ENCODE measurements at regions not wholly inside any gene's neighbourhood (a gene's known extent, or its start where the extent isn't known, plus 50 kb on each side); places are given as distances from the start of the nearest gene placed in this dataset.
A peak's percentile ranks its signal among the peaks of the same experiment; 100 is the strongest.

DNA sequence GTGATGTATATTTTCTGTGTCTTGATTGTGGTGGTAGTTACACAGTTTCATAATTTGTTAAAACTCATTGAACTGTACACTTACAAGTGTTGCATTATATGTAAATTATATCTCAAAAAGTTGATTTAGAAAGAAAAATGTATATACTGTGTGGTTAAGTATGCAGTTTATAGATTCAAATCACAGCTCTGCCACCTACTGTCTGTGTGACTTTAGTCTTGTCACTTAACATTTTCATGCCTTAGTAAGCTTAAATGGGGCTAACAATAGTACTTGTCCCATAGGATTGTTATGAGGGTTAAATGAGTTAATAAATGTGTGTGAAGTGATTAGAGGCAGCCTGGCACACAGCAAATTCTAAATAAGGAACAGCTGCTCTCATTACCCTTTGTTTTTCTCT is 120.9 kb upstream of the P2RY1 start:
- peaks cover 3% of the 10 kb centered on the region for H3K4me1 Mint-ChIP-seq (ENCODE audit: low read depth, unreplicated experiment)
- TF ChIP-seq, protein P1, sequence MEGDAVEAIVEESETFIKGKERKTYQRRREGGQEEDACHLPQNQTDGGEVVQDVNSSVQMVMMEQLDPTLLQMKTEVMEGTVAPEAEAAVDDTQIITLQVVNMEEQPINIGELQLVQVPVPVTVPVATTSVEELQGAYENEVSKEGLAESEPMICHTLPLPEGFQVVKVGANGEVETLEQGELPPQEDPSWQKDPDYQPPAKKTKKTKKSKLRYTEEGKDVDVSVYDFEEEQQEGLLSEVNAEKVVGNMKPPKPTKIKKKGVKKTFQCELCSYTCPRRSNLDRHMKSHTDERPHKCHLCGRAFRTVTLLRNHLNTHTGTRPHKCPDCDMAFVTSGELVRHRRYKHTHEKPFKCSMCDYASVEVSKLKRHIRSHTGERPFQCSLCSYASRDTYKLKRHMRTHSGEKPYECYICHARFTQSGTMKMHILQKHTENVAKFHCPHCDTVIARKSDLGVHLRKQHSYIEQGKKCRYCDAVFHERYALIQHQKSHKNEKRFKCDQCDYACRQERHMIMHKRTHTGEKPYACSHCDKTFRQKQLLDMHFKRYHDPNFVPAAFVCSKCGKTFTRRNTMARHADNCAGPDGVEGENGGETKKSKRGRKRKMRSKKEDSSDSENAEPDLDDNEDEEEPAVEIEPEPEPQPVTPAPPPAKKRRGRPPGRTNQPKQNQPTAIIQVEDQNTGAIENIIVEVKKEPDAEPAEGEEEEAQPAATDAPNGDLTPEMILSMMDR (IDR thresholded peaks at IDR 0.05; ENCODE audit: unreplicated experiment), result no peak
- H3K27me3 Mint-ChIP-seq (ENCODE audit: unreplicated experiment), result no peaks in the 10 kb centered on the region
- intact Hi-C loops (cut with micrococcal nuclease; ENCODE audit: unreplicated experiment), result loop anchor here (2.0 to 5.0 kb wide), 2 partner anchors 142 to 205 kb away; no protein-coding TSS in a partner anchor
- BruUV-seq (replicated peaks), result no TSS peak
- CTCF ChIA-PET, result interaction anchor here (0.6 to 0.7 kb wide), 2 partner anchors 105 to 470 kb away, joined by 3 to 4 read pairs; no protein-coding TSS in a partner anchor
- H3K9me3 Mint-ChIP-seq (ENCODE audit: low read depth, unreplicated experiment), result no peaks in the 10 kb centered on the region
- H3K36me3 Mint-ChIP-seq (ENCODE audit: insufficient read depth, unreplicated experiment), result peaks cover 2% of the 10 kb centered on the region
- no peak overlapping the region for H3K4me3 Mint-ChIP-seq (ENCODE audit: low read depth, unreplicated experiment)
- no peak overlapping the region for H3K27ac Mint-ChIP-seq (ENCODE audit: unreplicated experiment)
- no peak for DNase-seq

DNA sequence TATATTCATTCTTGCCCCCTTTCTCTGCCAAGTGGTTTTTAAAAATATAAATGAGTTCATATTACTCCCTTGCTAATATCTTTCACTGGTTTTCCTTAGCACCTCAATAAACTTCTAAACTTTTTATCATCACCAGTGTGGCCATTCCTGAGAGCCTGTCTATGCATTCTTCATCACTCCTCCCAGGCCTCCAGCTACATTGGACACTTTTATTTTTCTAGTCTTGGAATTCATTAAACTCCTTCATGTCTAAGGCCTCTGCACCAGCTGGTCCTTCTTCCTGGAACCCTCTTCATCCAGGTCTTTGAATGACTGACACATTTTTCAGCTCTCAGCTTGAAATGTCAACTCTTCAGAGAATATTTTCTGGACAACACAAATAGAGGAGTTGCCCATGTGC is 120.4 kb upstream of the P2RY1 start:
- CTCF ChIA-PET, result interaction anchor here (0.6 kb wide), 1 partner anchor 105 kb away, joined by 4 read pairs; no protein-coding TSS in a partner anchor
- intact Hi-C loops (cut with micrococcal nuclease; ENCODE audit: unreplicated experiment), result loop anchor here (2.0 to 5.0 kb wide), 2 partner anchors 142 to 206 kb away; no protein-coding TSS in a partner anchor
- Mint-ChIP-seq H3K27me3 (ENCODE audit: unreplicated experiment) (no peaks in the 10 kb centered on the region), H3K27ac (ENCODE audit: unreplicated experiment) (no peak overlapping the region), H3K9me3 (ENCODE audit: low read depth, unreplicated experiment) (no peaks in the 10 kb centered on the region), H3K4me3 (ENCODE audit: low read depth, unreplicated experiment) (no peak overlapping the region), H3K4me1 (ENCODE audit: low read depth, unreplicated experiment) (peaks cover 8% of the 10 kb centered on the region), H3K36me3 (ENCODE audit: insufficient read depth, unreplicated experiment) (peaks cover 8% of the 10 kb centered on the region)
- TF ChIP-seq, protein P1 (IDR thresholded peaks at IDR 0.05; ENCODE audit: unreplicated experiment), result no peak
- no TSS peak for BruUV-seq (replicated peaks)
- no peak for DNase-seq

DNA sequence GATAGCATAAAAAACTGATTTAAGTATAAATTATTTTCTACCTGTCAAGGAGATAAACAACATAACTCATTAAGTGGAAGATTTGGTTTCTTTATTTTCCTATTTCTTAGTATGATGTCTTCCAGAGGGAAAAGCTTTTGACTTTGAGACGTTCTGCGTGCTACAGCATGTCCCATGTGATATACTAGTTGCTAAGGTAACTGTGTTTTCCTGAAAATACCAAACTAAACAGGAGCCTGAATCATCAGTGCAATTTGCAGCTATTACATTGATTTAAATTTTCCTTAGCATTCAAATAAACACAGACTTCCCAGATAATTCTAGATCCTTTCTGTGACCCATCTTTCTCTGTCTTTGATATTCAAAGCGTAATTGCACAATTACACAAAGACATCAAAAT is 117.7 kb upstream of the P2RY1 start:
- H3K27me3 Mint-ChIP-seq (ENCODE audit: unreplicated experiment), result no peaks in the 10 kb centered on the region
- no TSS peak for BruUV-seq (replicated peaks)
- CTCF ChIA-PET, result interaction anchor here (0.6 kb wide), 1 partner anchor 585 kb away, joined by 3 read pairs; no protein-coding TSS in a partner anchor

DNA sequence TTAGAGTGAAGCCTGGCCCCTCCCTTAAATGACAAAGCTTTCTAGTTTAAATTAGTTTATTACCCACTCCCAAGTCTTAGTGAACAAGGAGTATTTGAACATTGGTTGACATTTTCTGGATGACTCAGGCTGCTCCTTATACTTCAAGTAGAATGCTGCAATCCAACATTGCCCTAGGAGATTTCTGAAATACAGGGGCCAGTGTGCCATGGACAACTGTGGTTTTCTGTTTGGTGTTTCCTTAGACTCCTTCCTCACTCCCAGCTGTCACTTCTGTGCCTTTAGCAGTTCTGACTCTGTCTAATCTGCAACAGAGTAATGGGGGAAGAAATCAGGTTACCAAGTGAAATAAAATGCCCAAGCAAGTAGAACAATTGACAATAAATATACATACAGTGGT is 116.1 kb upstream of the P2RY1 start:
- Mint-ChIP-seq H3K4me3 (ENCODE audit: low read depth, unreplicated experiment) (no peak overlapping the region), H3K4me1 (ENCODE audit: low read depth, unreplicated experiment) (peaks cover 8% of the 10 kb centered on the region), H3K27ac (ENCODE audit: unreplicated experiment) (peak overlapping the region; percentile 65), H3K27me3 (ENCODE audit: unreplicated experiment) (no peaks in the 10 kb centered on the region), H3K9me3 (ENCODE audit: low read depth, unreplicated experiment) (peaks cover 5% of the 10 kb centered on the region), H3K36me3 (ENCODE audit: insufficient read depth, unreplicated experiment) (peaks cover 8% of the 10 kb centered on the region)
- TF ChIP-seq, protein P1 (IDR thresholded peaks at IDR 0.05; ENCODE audit: unreplicated experiment), result no peak
- BruUV-seq (replicated peaks), result no TSS peak
- DNase-seq, result no peak
- CTCF ChIA-PET, result interaction anchor here (0.9 to 1.3 kb wide), 3 partner anchors 9 to 123 kb away, joined by 3 to 5 read pairs (median 3); no protein-coding TSS in a partner anchor
- intact Hi-C loops (cut with micrococcal nuclease; ENCODE audit: unreplicated experiment), result loop anchor here (2.0 to 5.0 kb wide), 2 partner anchors 108 to 242 kb away; no protein-coding TSS in a partner anchor

More for the DNA sequence above, 117.7 kb upstream of the P2RY1 start:
- no peak overlapping the region for H3K27ac Mint-ChIP-seq (ENCODE audit: unreplicated experiment)
- intact Hi-C loops (cut with micrococcal nuclease; ENCODE audit: unreplicated experiment), result loop anchor here (5.0 kb wide), 1 partner anchor 110 kb away; no protein-coding TSS in a partner anchor
- no peak overlapping the region for H3K4me3 Mint-ChIP-seq (ENCODE audit: low read depth, unreplicated experiment)
- H3K4me1 Mint-ChIP-seq (ENCODE audit: low read depth, unreplicated experiment), result peaks cover 8% of the 10 kb centered on the region
- peaks cover 8% of the 10 kb centered on the region for H3K36me3 Mint-ChIP-seq (ENCODE audit: insufficient read depth, unreplicated experiment)
- TF ChIP-seq, protein P1 (IDR thresholded peaks at IDR 0.05; ENCODE audit: unreplicated experiment), result no peak
- H3K9me3 Mint-ChIP-seq (ENCODE audit: low read depth, unreplicated experiment), result peaks cover 5% of the 10 kb centered on the region
- DNase-seq, result no peak

All from Calu3 (cell line).